NCI-H2029 treated with DMSO at 0.1 percent for 48 hours (cell line): ENCODE measurements at regions not wholly inside any gene's neighbourhood (a gene's known extent, or its start where the extent isn't known, plus 50 kb on each side); places are given as distances from the start of the nearest gene placed in this dataset.
A peak's percentile ranks its signal among the peaks of the same experiment; 100 is the strongest.
"Not testable (repeated sequence)": the region's sequence is repeated elsewhere in the genome, so short reads cannot be mapped to it uniquely, and the experiment has no call there.

ENCODE experiments used
- DNase-seq: peaks from one replicate; lab custom pipeline; 2025; lab: John Stamatoyannopoulos, UW

GRCh38 chr7:29703830-29704229, 102.5 kb upstream of the WIPF3 start:
- not testable (repeated sequence) for DNase-seq

- not testable (repeated sequence) for DNase-seq
Measured at GRCh38 chr7:29709002-29709401, 97.3 kb upstream of the WIPF3 start.

- DNase-seq, result not testable (repeated sequence)
Measured at GRCh38 chr7:29723127-29723526, 83.2 kb upstream of the WIPF3 start.

GRCh38 chr7:29723599-29723998, 82.7 kb upstream of the WIPF3 start:
- no peak for DNase-seq

DNA sequence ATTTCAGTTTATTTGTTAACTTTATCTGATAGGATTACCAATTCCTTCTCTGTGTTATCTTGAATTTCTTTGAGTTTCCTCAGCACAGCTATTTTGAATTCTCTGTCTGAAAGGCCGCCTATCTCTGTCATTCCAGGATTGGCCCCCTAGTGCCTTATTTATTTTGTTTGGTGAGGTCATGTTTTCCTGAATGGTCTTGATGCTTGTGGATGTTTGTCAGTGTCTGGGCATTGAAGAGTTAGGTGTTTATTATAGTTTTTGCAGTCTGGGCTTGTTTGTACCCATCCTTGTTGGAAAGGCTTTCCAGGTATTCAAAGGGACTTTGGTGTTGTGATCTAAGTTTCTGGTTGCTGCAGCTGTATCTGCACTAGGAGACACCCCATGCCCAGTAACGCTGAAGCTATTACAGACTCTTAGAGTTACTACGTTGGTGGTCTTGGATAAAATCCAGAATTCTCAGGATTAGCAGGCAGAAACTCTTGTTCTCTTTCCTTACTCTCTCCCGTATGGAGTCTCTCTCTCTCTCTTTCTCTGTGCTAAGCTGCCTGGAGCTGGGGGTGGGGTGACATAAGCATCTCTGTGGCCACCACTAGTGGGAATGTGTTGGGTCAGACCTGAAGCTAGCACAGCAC, 76.7 kb upstream of the WIPF3 start:
- not testable (repeated sequence) for DNase-seq

DNA sequence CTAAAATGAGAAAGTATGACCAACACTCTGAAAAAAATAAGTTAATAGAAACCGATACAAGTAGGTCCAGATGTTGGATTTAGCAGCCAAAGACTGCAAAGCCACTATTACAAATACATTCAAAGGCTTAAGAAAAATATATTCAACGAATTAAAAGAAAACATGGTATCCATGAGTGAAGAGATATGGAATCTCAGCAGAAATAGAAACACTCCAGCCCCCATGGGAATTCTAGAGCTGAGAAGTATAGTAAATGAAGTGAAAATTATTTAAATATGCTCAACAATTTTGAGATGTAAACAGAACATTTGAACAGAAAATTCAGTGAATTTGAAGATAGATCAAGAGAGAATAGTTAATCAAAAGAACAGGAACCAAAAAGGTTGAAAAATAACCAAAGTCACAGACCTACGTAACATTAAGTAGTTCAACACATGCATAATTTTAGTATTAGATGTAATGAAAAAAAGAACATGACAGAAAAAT, 72.0 kb upstream of the WIPF3 start:
- no peak for DNase-seq

DNA sequence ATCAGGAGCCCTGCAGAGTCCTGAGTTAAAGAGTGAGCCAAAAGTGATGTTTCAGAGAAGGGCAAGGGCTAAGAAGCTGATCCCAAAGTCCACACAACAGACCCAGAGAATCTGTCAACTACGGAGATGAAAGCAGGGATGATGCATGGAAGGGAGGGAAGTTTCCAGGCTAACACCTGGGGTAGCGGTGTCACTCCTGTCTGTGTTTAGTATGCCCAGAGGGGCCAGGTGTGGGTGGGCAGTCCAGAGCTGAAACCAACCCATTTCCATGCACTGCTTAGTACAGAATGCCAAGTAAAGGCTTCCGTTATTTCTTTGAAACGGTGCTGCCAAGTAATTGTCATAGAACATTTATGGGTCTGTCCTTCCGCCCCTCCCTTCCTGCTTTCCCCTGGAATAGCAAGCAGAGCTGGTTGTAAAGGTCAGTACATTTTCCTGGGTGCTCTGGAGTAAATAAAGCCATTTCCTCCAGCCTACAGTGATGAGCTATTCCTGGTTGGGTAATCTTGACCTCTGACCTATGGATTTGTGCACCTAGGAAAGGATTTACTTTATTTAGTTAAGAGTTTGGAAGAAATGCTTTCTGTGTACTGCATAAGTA, 58.6 kb upstream of the WIPF3 start:
- not testable (repeated sequence) for DNase-seq

GRCh38 chr7:29748286-29749099, 57.8 kb upstream of the WIPF3 start:
- DNase-seq, result peak; percentile 70

DNA sequence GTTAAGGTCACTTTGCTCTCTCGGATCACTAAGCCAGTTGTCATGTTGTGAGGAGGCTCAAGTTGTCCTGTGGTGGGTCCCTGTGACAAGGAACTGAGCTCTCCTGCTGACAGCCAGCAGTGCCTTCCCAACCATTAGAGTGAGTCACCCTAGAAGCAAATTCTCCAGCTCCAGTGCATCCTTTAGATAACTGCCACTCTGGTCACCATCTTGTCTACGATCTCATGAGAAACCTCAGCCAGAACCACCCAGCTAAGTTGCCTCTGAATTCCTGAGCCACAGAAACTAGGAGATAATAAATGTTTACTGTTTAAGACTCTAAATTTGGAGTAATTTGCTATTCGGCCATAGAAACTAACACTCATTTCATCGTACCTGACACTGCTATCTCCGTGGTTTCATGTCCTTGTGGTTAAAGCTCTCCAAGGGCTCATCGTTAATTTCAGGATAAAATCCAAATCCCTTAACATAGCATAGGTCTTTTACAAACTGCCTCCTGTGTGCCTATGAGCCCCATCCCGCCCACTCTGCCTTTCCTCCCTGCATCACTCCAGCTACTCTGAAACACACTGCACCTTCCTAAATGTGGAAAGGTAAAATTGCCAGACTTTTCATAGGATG, 56.5 kb upstream of the WIPF3 start:
- DNase-seq, result no peak

- not testable (repeated sequence) for DNase-seq
Measured at GRCh38 chr7:29750373-29750940, 55.9 kb upstream of the WIPF3 start.

DNA sequence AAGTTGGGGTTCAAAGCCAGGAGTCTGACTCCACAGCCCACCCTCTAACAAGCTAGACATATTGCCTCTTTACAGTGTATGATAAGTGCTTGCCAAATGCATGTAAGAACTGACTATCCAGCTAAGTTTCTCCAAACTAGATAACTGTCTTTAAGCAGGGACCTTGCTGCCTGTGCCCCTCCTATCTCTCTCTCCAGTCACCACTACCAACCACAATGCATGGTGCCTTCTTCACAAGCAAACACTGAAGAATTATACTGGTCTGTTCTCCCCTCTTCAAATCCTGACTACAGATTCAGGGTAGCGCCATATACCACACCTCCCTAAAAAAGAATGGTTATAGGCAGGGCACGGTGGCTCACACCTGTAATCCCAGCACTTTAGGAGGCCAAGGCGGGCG, 55.3 kb upstream of the WIPF3 start:
- not testable (repeated sequence) for DNase-seq

- no peak for DNase-seq
Measured at GRCh38 chr7:29754874-29755490, 51.3 kb upstream of the WIPF3 start.
